ENCODE measurements at regions not wholly inside any gene's neighbourhood (a gene's known extent, or its start where the extent isn't known, plus 50 kb on each side); places are given as distances from the start of the nearest gene placed in this dataset.

GRCh38 chr1:106677721-106678120 lies 378.8 kb upstream of the PRMT6 start:
- intact Hi-C loops (cut with micrococcal nuclease), result no loop called here
- no peak for TF ChIP-seq CTCF (IDR thresholded peaks at IDR 0.05; ENCODE audit: unreplicated experiment)
- H3K9me3 Mint-ChIP-seq (ENCODE audit: unreplicated experiment), result no peaks in the 10 kb centered on the region
- DNase-seq (ENCODE audit: unreplicated experiment), result no peak
- no peaks in the 10 kb centered on the region for H3K27me3 Mint-ChIP-seq (ENCODE audit: insufficient read depth, unreplicated experiment)
- ChIA-PET POLR2A (interaction anchor here (0.5 to 0.7 kb wide), 2 partner anchors 11 to 106 kb away, joined by 3 read pairs; no protein-coding TSS in a partner anchor), CTCF (interaction anchor here (0.8 kb wide), 1 partner anchor 61 kb away, joined by 3 read pairs; no protein-coding TSS in a partner anchor)
- BruUV-seq (replicated peaks), result no TSS peak
- H3K27ac Mint-ChIP-seq (ENCODE audit: low read depth, unreplicated experiment), result no peak overlapping the region
- H3K4me3 Mint-ChIP-seq (ENCODE audit: unreplicated experiment), result no peak overlapping the region
- peaks cover 12% of the 10 kb centered on the region for H3K4me1 Mint-ChIP-seq (ENCODE audit: insufficient read depth, unreplicated experiment)
- H3K36me3 Mint-ChIP-seq (ENCODE audit: insufficient read depth, unreplicated experiment), result no peaks in the 10 kb centered on the region

GRCh38 chr1:106678279-106679050 lies 378.0 kb upstream of the PRMT6 start:
- Mint-ChIP-seq H3K27ac (ENCODE audit: low read depth, unreplicated experiment) (no peak overlapping the region), H3K9me3 (ENCODE audit: unreplicated experiment) (no peaks in the 10 kb centered on the region), H3K4me3 (ENCODE audit: unreplicated experiment) (no peak overlapping the region), H3K4me1 (ENCODE audit: insufficient read depth, unreplicated experiment) (peaks cover 12% of the 10 kb centered on the region), H3K27me3 (ENCODE audit: insufficient read depth, unreplicated experiment) (no peaks in the 10 kb centered on the region), H3K36me3 (ENCODE audit: insufficient read depth, unreplicated experiment) (no peaks in the 10 kb centered on the region)
- POLR2A ChIA-PET, result interaction anchor here (0.5 to 0.7 kb wide), 3 partner anchors 10 to 400 kb away, joined by 3 read pairs; no protein-coding TSS in a partner anchor
- no TSS peak for BruUV-seq (replicated peaks)
- TF ChIP-seq CTCF (IDR thresholded peaks at IDR 0.05; ENCODE audit: unreplicated experiment), result no peak
- no peak for DNase-seq (ENCODE audit: unreplicated experiment)
- intact Hi-C loops (cut with micrococcal nuclease), result no loop called here
- CTCF ChIA-PET, result interaction anchor here (0.8 kb wide), 1 partner anchor 62 kb away, joined by 3 read pairs; no protein-coding TSS in a partner anchor

GRCh38 chr1:106680216-106680615 lies 376.3 kb upstream of the PRMT6 start:
- intact Hi-C loops (cut with micrococcal nuclease), result no loop called here
- H3K36me3 Mint-ChIP-seq (ENCODE audit: insufficient read depth, unreplicated experiment), result no peaks in the 10 kb centered on the region
- TF ChIP-seq CTCF (IDR thresholded peaks at IDR 0.05; ENCODE audit: unreplicated experiment), result no peak
- H3K27me3 Mint-ChIP-seq (ENCODE audit: insufficient read depth, unreplicated experiment), result no peaks in the 10 kb centered on the region
- peaks cover 12% of the 10 kb centered on the region for H3K4me1 Mint-ChIP-seq (ENCODE audit: insufficient read depth, unreplicated experiment)
- no peak overlapping the region for H3K4me3 Mint-ChIP-seq (ENCODE audit: unreplicated experiment)
- POLR2A ChIA-PET, result no interaction called here
- BruUV-seq (replicated peaks), result no TSS peak
- no peak overlapping the region for H3K27ac Mint-ChIP-seq (ENCODE audit: low read depth, unreplicated experiment)
- CTCF ChIA-PET, result interaction anchor here (1.0 kb wide), 1 partner anchor 57 kb away, joined by 4 read pairs; no protein-coding TSS in a partner anchor
- H3K9me3 Mint-ChIP-seq (ENCODE audit: unreplicated experiment), result no peaks in the 10 kb centered on the region
- DNase-seq (ENCODE audit: unreplicated experiment), result no peak

- Mint-ChIP-seq H3K27ac (ENCODE audit: low read depth, unreplicated experiment) (no peak overlapping the region), H3K4me3 (ENCODE audit: unreplicated experiment) (no peak overlapping the region), H3K36me3 (ENCODE audit: insufficient read depth, unreplicated experiment) (no peaks in the 10 kb centered on the region), H3K4me1 (ENCODE audit: insufficient read depth, unreplicated experiment) (peaks cover 7% of the 10 kb centered on the region), H3K9me3 (ENCODE audit: unreplicated experiment) (no peaks in the 10 kb centered on the region), H3K27me3 (ENCODE audit: insufficient read depth, unreplicated experiment) (no peaks in the 10 kb centered on the region)
- POLR2A ChIA-PET, result no interaction called here
- intact Hi-C loops (cut with micrococcal nuclease), result no loop called here
- TF ChIP-seq CTCF (IDR thresholded peaks at IDR 0.05; ENCODE audit: unreplicated experiment), result no peak
- no peak for DNase-seq (ENCODE audit: unreplicated experiment)
- BruUV-seq (replicated peaks), result no TSS peak
- CTCF ChIA-PET, result interaction anchor here (0.9 to 1.0 kb wide), 2 partner anchors 13 to 57 kb away, joined by 3 to 4 read pairs; no protein-coding TSS in a partner anchor
These were observed 375.6 kb upstream of the PRMT6 start for GRCh38 chr1:106680776-106681344.

Data from MCF 10A (cell line).